K562 (cell line): ENCODE measurements at regions not wholly inside any gene's neighbourhood (a gene's known extent, or its start where the extent isn't known, plus 50 kb on each side); places are given as distances from the start of the nearest gene placed in this dataset.

Experiments used
- ATAC-seq: fragments of 200-7000 bp; cut with Tn5 transposase; 3 replicates; pipeline ENCODE4 v1.9.1; 2020; ENCODE audit warnings: moderate library complexity
- BruUV-seq: library from RNA; stranded (reverse); fragments of 400-500 nt; replicated peaks from 2 replicates; lab custom pipeline; 2021; lab: Mats Ljungman, UMichigan
- CTCF ChIA-PET: fragments of 300-600 bp; formaldehyde crosslinking; extraction: SDS; loops from one replicate; lab custom pipeline; 2021; ENCODE audit warnings: low intra/inter-chr PET ratio; lab: Yijun Ruan, JAX
- POLR2A ChIA-PET: fragments of 300-600, 350-650 bp; sonication (Branson Sonifier 250); formaldehyde crosslinking; extraction: SDS; loops from one replicate; lab custom pipeline; 2021; ENCODE audit warnings: antibody characterized with exemption, inconsistent platforms; lab: Yijun Ruan, JAX
- DNase-seq, 4 experiments: peaks; one replicate each; pipeline versions ENCODE4 v3.0.0 to v3.0.0-alpha.2; 2011 to 2018; ENCODE audit warnings: low spot score in 3 of 4, mixed read lengths in 3 of 4; ENCODE audit errors: extremely low read depth in 1 of 4
- FAIRE-seq: peaks from 2 replicates; lab custom pipeline; 2011; peaks lifted over from hg19 to GRCh38; lab: Jason Lieb, UNC
- H2AFZ ChIP-seq: 2 replicates; pipeline ENCODE4 v1.6.0; 2011; ENCODE audit warnings: low read depth, low read length, control low read depth, inconsistent platforms
- H3K27ac ChIP-seq: fragments of 200-600 bp; 3 replicates; pipeline ENCODE4 v1.8.0; 2011; ENCODE audit warnings: low read depth, mild to moderate bottlenecking, control low read depth, inconsistent platforms, low read length, moderate library complexity, mixed read lengths; ENCODE audit errors: extremely low read depth
- H3K27me3 ChIP-seq, 2 experiments: fragments of 300-600 bp in 1 of 2; 2 replicates in 1 of 2; 3 replicates in 1 of 2; pipeline versions ENCODE4 v1.6.0 to v1.8.0; 2011; ENCODE audit warnings: inconsistent platforms in 2 of 2, low read length in 2 of 2, mild to moderate bottlenecking in 1 of 2, mixed read lengths in 1 of 2, moderate library complexity in 1 of 2; ENCODE audit not compliant: control insufficient read depth in 2 of 2, insufficient read depth in 2 of 2
- H3K36me3 ChIP-seq: fragments of 300-600 bp; 3 replicates; pipeline ENCODE4 v1.8.0; 2011; ENCODE audit warnings: mild to moderate bottlenecking, low read length, inconsistent platforms; ENCODE audit not compliant: control insufficient read depth, insufficient read depth
- H3K4me1 ChIP-seq, 2 experiments: fragments of 200-600 bp in 1 of 2; replicated peaks in 1 of 2; 2 replicates in 1 of 2; 3 replicates in 1 of 2; pipeline versions ENCODE4 v1.5.1 to v1.8.0; 2011; ENCODE audit warnings: inconsistent platforms in 2 of 2, low read length in 2 of 2, mild to moderate bottlenecking in 1 of 2, mixed read lengths in 1 of 2, moderate library complexity in 1 of 2; ENCODE audit not compliant: control insufficient read depth in 2 of 2, insufficient read depth in 2 of 2
- H3K4me2 ChIP-seq: 2 replicates; pipeline ENCODE4 v1.6.1; 2011; ENCODE audit warnings: low read length, control low read depth, inconsistent platforms, mixed read lengths; ENCODE audit not compliant: insufficient read depth
- H3K4me3 ChIP-seq: fragments of 200-600 bp; sonication (generic), shearing (Covaris generic); 2 replicates; pipeline ENCODE4 v1.5.1; 2016; ENCODE audit warnings: control low read depth, inconsistent platforms
- H3K79me2 ChIP-seq: fragments of 200-600 bp; 3 replicates; pipeline ENCODE4 v1.8.0; 2011; ENCODE audit warnings: low read length, inconsistent platforms; ENCODE audit not compliant: control insufficient read depth, insufficient read depth
- H3K9ac ChIP-seq, 2 experiments: 2 replicates each; pipeline versions ENCODE4 v1.6.0 to v1.6.1; 2011; ENCODE audit warnings: low read depth in 2 of 2, low read length in 2 of 2, control low read depth in 1 of 2, inconsistent platforms in 1 of 2, mild to moderate bottlenecking in 1 of 2, mixed read lengths in 1 of 2; ENCODE audit not compliant: insufficient read depth in 1 of 2
- H3K9me1 ChIP-seq: one replicate; pipeline ENCODE4 v1.6.0; 2011; ENCODE audit warnings: inconsistent platforms, mild to moderate bottlenecking, low read length, moderate library complexity; ENCODE audit not compliant: control insufficient read depth, insufficient read depth
- H3K9me3 ChIP-seq: replicated peaks from 2 replicates; pipeline ENCODE4 v1.5.1; 2011; ENCODE audit warnings: low read depth, low read length, inconsistent platforms; ENCODE audit not compliant: control insufficient read depth, insufficient read depth
- H4K20me1 ChIP-seq: replicated peaks from 2 replicates; pipeline ENCODE4 v1.6.1; 2011; ENCODE audit warnings: low read length, inconsistent platforms, mixed read lengths; ENCODE audit not compliant: control insufficient read depth, insufficient read depth
- MECOM ChIP-seq: fragments of 250-450 bp; sonication (Bioruptor Pico); IDR thresholded peaks from 2 replicates; pipeline ENCODE4 v1.8.0; 2022; ENCODE audit warnings: inconsistent platforms
- ZNF146 ChIP-seq: IDR thresholded peaks from one replicate; pipeline ENCODE4 v1.6.1; 2018; ENCODE audit warnings: missing compliant biosample characterization; ENCODE audit not compliant: unreplicated experiment
- ZNF197 ChIP-seq: fragments of 200-800 bp; sonication (Bioruptor generic); IDR thresholded peaks from 2 replicates; pipeline ENCODE4 v1.6.1; 2016; ENCODE audit warnings: low read depth, missing genetic modification characterization, missing compliant biosample characterization
- WGBS: fragments of 100-300 bp; shearing (Covaris generic); methylation state at CpG from one replicate; pipeline ENCODE4 v1.1.6; 2016; ENCODE audit warnings: low coverage, mixed read lengths; ENCODE audit not compliant: insufficient coverage; ENCODE audit errors: missing lambda C conversion rate; 5-methylcytosine and 5-hydroxymethylcytosine counted together
- in situ Hi-C: fragments of 300-500 bp; cut with MboI; formaldehyde crosslinking; loops from 4 replicates; pipeline ENCODE4 v1.15.0; 2018; ENCODE audit warnings: inconsistent platforms, mixed read lengths
- intact Hi-C: fragments of 100-400 bp; cut with micrococcal nuclease; formaldehyde crosslinking; loops from 2 replicates; pipeline ENCODE4 v1.14.2; 2022
- TF ChIP-seq, protein P1 (sequence below): fragments of 250-450 bp; sonication (Bioruptor Pico); IDR thresholded peaks from 2 replicates; pipeline ENCODE4 v1.5.0; 2021; ENCODE audit warnings: mild to moderate bottlenecking, moderate library complexity

DNA sequence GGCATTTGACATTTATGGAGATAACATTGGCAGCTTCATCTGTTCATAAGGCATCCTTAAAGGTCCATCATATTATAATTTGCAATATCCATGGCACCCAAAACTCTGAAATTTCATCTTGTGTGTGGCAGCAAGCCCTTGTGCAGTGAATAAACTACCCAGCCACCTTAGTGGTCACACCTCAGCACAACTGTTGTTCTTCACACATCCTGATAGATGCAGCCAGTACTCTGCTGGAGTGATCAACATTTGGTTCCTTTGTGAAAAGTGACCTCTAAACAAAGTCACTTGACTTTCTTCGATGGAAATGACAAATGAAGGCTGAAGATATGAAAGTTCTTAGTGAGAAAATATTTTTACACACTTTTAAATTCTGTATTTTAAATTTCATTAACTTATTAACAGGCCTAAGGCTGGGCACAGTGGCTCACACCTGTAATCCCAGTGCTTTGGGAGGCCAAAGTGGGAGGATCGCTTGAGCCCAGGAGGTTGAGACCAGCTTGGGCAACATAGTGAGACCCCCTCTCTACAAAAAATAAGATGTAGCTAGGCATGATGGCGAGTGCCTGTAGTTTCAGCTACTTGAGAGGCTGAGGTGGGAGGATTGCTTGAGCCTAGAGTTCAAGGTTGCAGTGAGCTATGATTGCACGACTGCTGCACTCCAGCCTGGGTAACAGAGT is 161.4 kb downstream of the SPRY1 start (continued):
- TF ChIP-seq, protein P1, sequence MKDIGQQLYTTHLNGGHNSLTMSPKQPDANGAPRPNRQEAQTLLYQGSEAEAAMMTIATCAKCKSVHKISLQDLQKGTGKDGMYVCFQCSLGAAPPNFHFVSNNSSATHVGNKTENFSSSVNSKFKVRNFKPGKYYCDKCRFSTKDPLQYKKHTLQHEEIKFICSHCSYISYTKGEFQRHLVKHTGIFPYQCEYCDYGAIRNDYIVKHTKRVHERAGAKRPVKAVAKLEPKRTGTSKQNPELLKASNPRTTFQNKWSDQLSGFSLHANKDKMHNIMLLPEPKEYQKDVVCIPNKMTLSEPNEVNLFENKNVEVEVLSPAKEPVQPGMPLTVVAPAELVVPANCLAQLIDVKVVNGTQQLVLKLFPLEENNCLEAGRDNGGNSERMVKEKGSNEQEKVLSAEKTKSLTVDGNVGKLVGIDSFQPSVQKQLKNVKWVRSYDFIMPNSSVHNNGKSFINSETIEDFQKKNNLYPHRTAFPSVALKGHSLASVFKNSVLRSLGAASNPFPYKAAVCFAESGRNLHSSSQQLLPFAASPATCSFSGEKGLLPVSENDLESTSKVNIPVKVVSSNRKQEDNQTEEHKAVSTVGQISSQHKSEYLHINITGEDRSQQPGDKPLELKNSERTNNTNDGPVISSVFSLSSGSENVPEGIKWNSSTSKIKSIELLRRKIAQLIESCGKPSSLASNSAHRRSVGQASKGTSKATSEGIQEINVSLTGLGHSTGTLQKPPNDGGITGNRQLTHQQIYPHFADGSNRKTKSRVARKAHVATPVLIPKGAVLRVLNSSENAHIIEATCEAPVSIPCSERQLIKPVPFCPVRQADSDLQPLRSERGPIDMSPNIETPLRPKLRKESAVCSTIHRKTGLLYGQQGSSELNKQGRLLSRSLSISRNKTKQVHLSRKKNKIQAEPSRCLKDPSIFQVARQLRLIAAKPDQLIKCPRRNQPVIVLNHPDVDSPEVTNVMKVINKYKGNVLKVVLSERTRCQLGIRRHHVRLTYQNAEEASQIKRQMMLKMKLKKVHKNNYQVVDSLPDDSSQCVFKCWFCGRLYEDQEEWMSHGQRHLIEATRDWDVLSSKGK = no peak
- TF ChIP-seq ZNF197 (no peak), MECOM (CRISPR knock-in tag) (no peak)

DNA sequence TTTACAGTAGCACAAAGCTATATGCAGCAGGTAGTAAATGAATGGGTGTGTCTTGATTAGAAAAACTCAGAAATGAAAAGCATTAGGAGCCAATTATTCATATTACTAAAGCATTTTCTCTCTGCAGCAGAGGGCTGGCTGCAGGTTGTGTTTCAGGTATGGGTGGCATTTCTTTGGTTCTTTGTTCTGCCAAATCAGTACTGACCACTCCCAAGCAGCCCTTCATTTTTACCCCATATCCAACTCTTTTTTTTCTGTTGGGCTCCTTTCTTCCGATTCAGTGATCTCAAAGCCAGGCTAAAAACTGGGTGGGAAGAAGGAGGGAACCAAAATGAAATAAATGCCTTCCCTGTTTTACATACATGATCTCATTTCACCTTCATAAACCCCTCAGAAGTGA is 162.3 kb downstream of the SPRY1 start:
- no peak for FAIRE-seq
- intact Hi-C loops = no loop called here
- Histone ChIP-seq H3K36me3 (no peaks in the 10 kb centered on the region), H3K79me2 (no peaks in the 10 kb centered on the region), H3K27me3 (peaks cover 0 to 5% of the 10 kb centered on the region in 2 experiments; a peak in 1 of 5 replicates), H3K4me3 (no peak overlapping the region)
- TF ChIP-seq ZNF146 (CRISPR knock-in tag) = no peak
- TF ChIP-seq, all 486 proteins: peak for 0
- Histone ChIP-seq H3K9me3 (no peaks in the 10 kb centered on the region), H2AFZ (no peak overlapping the region), H3K9ac (no peak overlapping the region), H3K4me1 (peaks cover 0 to 10% of the 10 kb centered on the region in 2 experiments; a peak in 2 of 5 replicates), H3K9me1 (no peaks in the 10 kb centered on the region), H3K4me2 (no peak overlapping the region), H4K20me1 (no peaks in the 10 kb centered on the region), H3K27ac (no peak overlapping the region)
- BruUV-seq = no TSS peak
- DNase-seq (no peak), ATAC-seq (no peak)
- WGBS = 10% methylated on average over 1 of the region's 1 CpG
- in situ Hi-C loops = no loop called here
- ChIA-PET POLR2A (no interaction called here), CTCF (no interaction called here)
